GM23338 (cell line): ENCODE measurements at regions not wholly inside any gene's neighbourhood (a gene's known extent, or its start where the extent isn't known, plus 50 kb on each side); places are given as distances from the start of the nearest gene placed in this dataset.
A peak's percentile ranks its signal among the peaks of the same experiment; 100 is the strongest.

Source experiments
- ATAC-seq: fragments of 200-7000 bp; cut with Tn5 transposase; 3 replicates; pipeline ENCODE4 v1.9.1; 2020
- DNase-seq: peaks from one replicate; pipeline ENCODE4 v3.0.0-alpha.2; 2015; ENCODE audit warnings: low spot score
- H2AFZ ChIP-seq: fragments of 200-600 bp; sonication (generic); 2 replicates; pipeline ENCODE4 v1.8.0; 2016; ENCODE audit warnings: antibody characterized with exemption, mild to moderate bottlenecking, moderate library complexity
- H3F3A ChIP-seq: fragments of 200-600 bp; sonication (generic); replicated peaks from 2 replicates; pipeline ENCODE4 v1.8.0; 2017; ENCODE audit warnings: antibody characterized with exemption, mixed run types, low read depth
- H3K27ac ChIP-seq: fragments of 200-600 bp; sonication (generic); 2 replicates; pipeline ENCODE4 v1.6.1; 2016; ENCODE audit warnings: low read depth
- H3K27me3 ChIP-seq: fragments of 200-600 bp; sonication (generic); 2 replicates; pipeline ENCODE4 v1.8.0; 2016; ENCODE audit warnings: mild to moderate bottlenecking, mixed run types, moderate library complexity; ENCODE audit not compliant: insufficient read depth
- H3K36me3 ChIP-seq: fragments of 200-600 bp; sonication (generic); 2 replicates; pipeline ENCODE4 v1.8.0; 2016; ENCODE audit warnings: mild to moderate bottlenecking; ENCODE audit not compliant: insufficient read depth
- H3K4me1 ChIP-seq: fragments of 200-600 bp; sonication (generic); 2 replicates; pipeline ENCODE4 v1.8.0; 2016; ENCODE audit warnings: mild to moderate bottlenecking, moderate library complexity; ENCODE audit not compliant: insufficient read depth
- H3K4me2 ChIP-seq: fragments of 200-600 bp; sonication (generic); 2 replicates; pipeline ENCODE4 v1.7.1; 2017; ENCODE audit warnings: mixed run types
- H3K4me3 ChIP-seq: fragments of 200-600 bp; sonication (generic); 2 replicates; pipeline ENCODE4 v1.6.1; 2016; ENCODE audit warnings: mixed run types
- H3K79me2 ChIP-seq: fragments of 200-600 bp; sonication (generic); replicated peaks from 2 replicates; pipeline ENCODE4 v1.8.0; 2017; ENCODE audit warnings: mild to moderate bottlenecking; ENCODE audit not compliant: insufficient read depth
- H3K9me2 ChIP-seq: fragments of 200-600 bp; sonication (generic); 2 replicates; pipeline ENCODE4 v1.8.0; 2017; ENCODE audit not compliant: insufficient read depth
- H4K20me1 ChIP-seq: fragments of 200-600 bp; sonication (generic); replicated peaks from 2 replicates; pipeline ENCODE4 v1.8.0; 2017; ENCODE audit warnings: mild to moderate bottlenecking; ENCODE audit not compliant: insufficient read depth
- H3K27ac Mint-ChIP-seq: 2 replicates; pipeline ENCODE4 v1.8.0; 2020; ENCODE audit warnings: inconsistent platforms, mild to moderate bottlenecking, moderate library complexity, mixed read lengths
- H3K27me3 Mint-ChIP-seq: 3 replicates; pipeline ENCODE4 v1.8.0; 2022; ENCODE audit warnings: low read depth, mild to moderate bottlenecking, moderate library complexity, mixed read lengths, inconsistent platforms; ENCODE audit not compliant: insufficient read depth, poor library complexity
- H3K36me3 Mint-ChIP-seq: 3 replicates; pipeline ENCODE4 v1.8.0; 2021; ENCODE audit warnings: low read depth, mild to moderate bottlenecking, inconsistent platforms, moderate library complexity, mixed read lengths
- H3K4me1 Mint-ChIP-seq: 3 replicates; pipeline ENCODE4 v1.8.0; 2020; ENCODE audit warnings: mild to moderate bottlenecking, inconsistent platforms, mixed read lengths
- H3K4me3 Mint-ChIP-seq: 3 replicates; pipeline ENCODE4 v1.8.0; 2021; ENCODE audit warnings: moderate library complexity, mild to moderate bottlenecking, inconsistent platforms, mixed read lengths
- H3K9me3 Mint-ChIP-seq: 3 replicates; pipeline ENCODE4 v1.8.0; 2020; ENCODE audit warnings: moderate library complexity, mild to moderate bottlenecking, inconsistent platforms, mixed read lengths
- CREB1 ChIP-seq: fragments of 250-450 bp; sonication (Bioruptor Pico); IDR thresholded peaks from 2 replicates; pipeline ENCODE4 v1.5.0; 2020; ENCODE audit warnings: low read depth, mild to moderate bottlenecking, moderate library complexity
- EZH2 ChIP-seq: fragments of 200-600 bp; sonication (generic); IDR thresholded peaks from one replicate; pipeline ENCODE4 v1.8.0; 2017; ENCODE audit warnings: antibody characterized with exemption, mild to moderate bottlenecking, low read depth; ENCODE audit not compliant: unreplicated experiment
- EZH2phosphoT487 ChIP-seq: fragments of 200-600 bp; sonication (generic); IDR thresholded peaks from one replicate; pipeline ENCODE4 v1.8.1; 2018; ENCODE audit warnings: antibody characterized with exemption; ENCODE audit not compliant: unreplicated experiment
- JUNB ChIP-seq: IDR thresholded peaks from one replicate; pipeline ENCODE4 v1.6.1; 2016; ENCODE audit warnings: antibody characterized with exemption; ENCODE audit not compliant: unreplicated experiment
- NANOG ChIP-seq: IDR thresholded peaks from 2 replicates; pipeline ENCODE4 v1.6.1; 2016; ENCODE audit warnings: antibody characterized with exemption, borderline replicate concordance
- STAT1 ChIP-seq: IDR thresholded peaks from one replicate; pipeline ENCODE4 v1.6.1; 2016; ENCODE audit warnings: antibody characterized with exemption; ENCODE audit not compliant: unreplicated experiment
- ZNF114 ChIP-seq: fragments of 250-450 bp; sonication (Bioruptor Pico); IDR thresholded peaks from 2 replicates; pipeline ENCODE4 v1.5.0; 2020; ENCODE audit warnings: mild to moderate bottlenecking, moderate library complexity
- ZNF331 ChIP-seq: fragments of 250-450 bp; sonication (Bioruptor Pico); IDR thresholded peaks from 2 replicates; pipeline ENCODE4 v1.5.0; 2020; ENCODE audit warnings: low read depth, mild to moderate bottlenecking, moderate library complexity
- TF ChIP-seq, protein P1 (sequence below), 2 experiments: fragments of 200-600 bp in 1 of 2; sonication (generic) in 1 of 2; conservative IDR thresholded peaks; 2 replicates each; pipeline versions ENCODE4 v1.5.1 to v1.6.1; 2016 to 2017; ENCODE audit warnings: antibody characterized with exemption in 2 of 2, low read depth in 2 of 2, mild to moderate bottlenecking in 2 of 2, moderate library complexity in 1 of 2
- TF ChIP-seq, protein P2 (sequence below): IDR thresholded peaks from 2 replicates; pipeline ENCODE4 v1.6.1; 2016; ENCODE audit warnings: antibody characterized with exemption
- TF ChIP-seq, protein P3 (sequence below): IDR thresholded peaks from one replicate; pipeline ENCODE4 v1.6.1; 2018; ENCODE audit warnings: antibody characterized with exemption; ENCODE audit not compliant: unreplicated experiment
- TF ChIP-seq, protein P4 (sequence below): fragments of 250-450 bp; sonication (Bioruptor Pico); IDR thresholded peaks from 2 replicates; pipeline ENCODE4 v1.5.0; 2020; ENCODE audit warnings: mild to moderate bottlenecking, moderate library complexity

DNA sequence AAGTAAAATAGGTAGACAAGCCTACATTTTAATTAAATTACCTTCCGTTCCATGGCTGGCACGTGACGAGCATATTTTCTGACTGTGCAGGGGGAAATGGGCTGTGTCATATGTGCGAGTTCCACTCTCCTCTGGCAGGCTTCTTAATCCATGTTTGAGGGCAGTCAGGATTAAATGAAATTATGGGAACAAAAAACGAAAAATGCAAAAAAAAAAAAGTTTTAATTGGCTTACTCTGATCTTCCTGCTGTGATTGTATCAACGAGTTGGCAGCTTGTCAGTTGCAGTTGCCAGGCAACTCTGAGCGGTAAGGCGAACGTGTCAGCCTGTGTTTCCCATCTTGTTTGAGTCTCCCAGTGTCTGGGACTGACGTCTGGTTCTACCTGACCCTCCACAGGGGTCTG is 302.9 kb upstream of the XYLT1 start:
- Mint-ChIP-seq H3K27ac (no peak overlapping the region), H3K4me3 (no peak overlapping the region), H3K9me3 (peaks cover 6% of the 10 kb centered on the region), H3K4me1 (peaks cover 13% of the 10 kb centered on the region), H3K27me3 (peaks cover 6% of the 10 kb centered on the region), H3K36me3 (peaks cover 6% of the 10 kb centered on the region; the same call in 1 of the 3 replicates)
- ATAC-seq = peak; percentile 48; the same call in 2 of the 3 replicates
- Histone ChIP-seq H3K36me3 (no peaks in the 10 kb centered on the region), H4K20me1 (no peaks in the 10 kb centered on the region), H3K4me1 (peaks cover 7% of the 10 kb centered on the region), H3K27ac (no peak overlapping the region), H3K27me3 (no peaks in the 10 kb centered on the region), H3K9me2 (peaks cover 7% of the 10 kb centered on the region), H3F3A (no peaks in the 10 kb centered on the region), H3K4me2 (no peak overlapping the region), H3K4me3 (no peak overlapping the region), H2AFZ (no peak overlapping the region), H3K79me2 (no peaks in the 10 kb centered on the region)
- DNase-seq = no peak
- TF ChIP-seq NANOG (no peak), ZNF114 (CRISPR knock-in tag) (no peak), CREB1 (CRISPR knock-in tag) (no peak), EZH2 (no peak), ZNF331 (no peak), JUNB (no peak), STAT1 (no peak), EZH2phosphoT487 (no peak)
- TF ChIP-seq, protein P1, sequence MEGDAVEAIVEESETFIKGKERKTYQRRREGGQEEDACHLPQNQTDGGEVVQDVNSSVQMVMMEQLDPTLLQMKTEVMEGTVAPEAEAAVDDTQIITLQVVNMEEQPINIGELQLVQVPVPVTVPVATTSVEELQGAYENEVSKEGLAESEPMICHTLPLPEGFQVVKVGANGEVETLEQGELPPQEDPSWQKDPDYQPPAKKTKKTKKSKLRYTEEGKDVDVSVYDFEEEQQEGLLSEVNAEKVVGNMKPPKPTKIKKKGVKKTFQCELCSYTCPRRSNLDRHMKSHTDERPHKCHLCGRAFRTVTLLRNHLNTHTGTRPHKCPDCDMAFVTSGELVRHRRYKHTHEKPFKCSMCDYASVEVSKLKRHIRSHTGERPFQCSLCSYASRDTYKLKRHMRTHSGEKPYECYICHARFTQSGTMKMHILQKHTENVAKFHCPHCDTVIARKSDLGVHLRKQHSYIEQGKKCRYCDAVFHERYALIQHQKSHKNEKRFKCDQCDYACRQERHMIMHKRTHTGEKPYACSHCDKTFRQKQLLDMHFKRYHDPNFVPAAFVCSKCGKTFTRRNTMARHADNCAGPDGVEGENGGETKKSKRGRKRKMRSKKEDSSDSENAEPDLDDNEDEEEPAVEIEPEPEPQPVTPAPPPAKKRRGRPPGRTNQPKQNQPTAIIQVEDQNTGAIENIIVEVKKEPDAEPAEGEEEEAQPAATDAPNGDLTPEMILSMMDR (conservative IDR thresholded peaks at IDR 0.05; ENCODE audit: low read depth in 2 of 2) = no peak
- TF ChIP-seq, protein P2, sequence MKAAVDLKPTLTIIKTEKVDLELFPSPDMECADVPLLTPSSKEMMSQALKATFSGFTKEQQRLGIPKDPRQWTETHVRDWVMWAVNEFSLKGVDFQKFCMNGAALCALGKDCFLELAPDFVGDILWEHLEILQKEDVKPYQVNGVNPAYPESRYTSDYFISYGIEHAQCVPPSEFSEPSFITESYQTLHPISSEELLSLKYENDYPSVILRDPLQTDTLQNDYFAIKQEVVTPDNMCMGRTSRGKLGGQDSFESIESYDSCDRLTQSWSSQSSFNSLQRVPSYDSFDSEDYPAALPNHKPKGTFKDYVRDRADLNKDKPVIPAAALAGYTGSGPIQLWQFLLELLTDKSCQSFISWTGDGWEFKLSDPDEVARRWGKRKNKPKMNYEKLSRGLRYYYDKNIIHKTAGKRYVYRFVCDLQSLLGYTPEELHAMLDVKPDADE = no peak
- TF ChIP-seq, protein P3, sequence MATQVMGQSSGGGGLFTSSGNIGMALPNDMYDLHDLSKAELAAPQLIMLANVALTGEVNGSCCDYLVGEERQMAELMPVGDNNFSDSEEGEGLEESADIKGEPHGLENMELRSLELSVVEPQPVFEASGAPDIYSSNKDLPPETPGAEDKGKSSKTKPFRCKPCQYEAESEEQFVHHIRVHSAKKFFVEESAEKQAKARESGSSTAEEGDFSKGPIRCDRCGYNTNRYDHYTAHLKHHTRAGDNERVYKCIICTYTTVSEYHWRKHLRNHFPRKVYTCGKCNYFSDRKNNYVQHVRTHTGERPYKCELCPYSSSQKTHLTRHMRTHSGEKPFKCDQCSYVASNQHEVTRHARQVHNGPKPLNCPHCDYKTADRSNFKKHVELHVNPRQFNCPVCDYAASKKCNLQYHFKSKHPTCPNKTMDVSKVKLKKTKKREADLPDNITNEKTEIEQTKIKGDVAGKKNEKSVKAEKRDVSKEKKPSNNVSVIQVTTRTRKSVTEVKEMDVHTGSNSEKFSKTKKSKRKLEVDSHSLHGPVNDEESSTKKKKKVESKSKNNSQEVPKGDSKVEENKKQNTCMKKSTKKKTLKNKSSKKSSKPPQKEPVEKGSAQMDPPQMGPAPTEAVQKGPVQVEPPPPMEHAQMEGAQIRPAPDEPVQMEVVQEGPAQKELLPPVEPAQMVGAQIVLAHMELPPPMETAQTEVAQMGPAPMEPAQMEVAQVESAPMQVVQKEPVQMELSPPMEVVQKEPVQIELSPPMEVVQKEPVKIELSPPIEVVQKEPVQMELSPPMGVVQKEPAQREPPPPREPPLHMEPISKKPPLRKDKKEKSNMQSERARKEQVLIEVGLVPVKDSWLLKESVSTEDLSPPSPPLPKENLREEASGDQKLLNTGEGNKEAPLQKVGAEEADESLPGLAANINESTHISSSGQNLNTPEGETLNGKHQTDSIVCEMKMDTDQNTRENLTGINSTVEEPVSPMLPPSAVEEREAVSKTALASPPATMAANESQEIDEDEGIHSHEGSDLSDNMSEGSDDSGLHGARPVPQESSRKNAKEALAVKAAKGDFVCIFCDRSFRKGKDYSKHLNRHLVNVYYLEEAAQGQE = no peak
- TF ChIP-seq, protein P4, sequence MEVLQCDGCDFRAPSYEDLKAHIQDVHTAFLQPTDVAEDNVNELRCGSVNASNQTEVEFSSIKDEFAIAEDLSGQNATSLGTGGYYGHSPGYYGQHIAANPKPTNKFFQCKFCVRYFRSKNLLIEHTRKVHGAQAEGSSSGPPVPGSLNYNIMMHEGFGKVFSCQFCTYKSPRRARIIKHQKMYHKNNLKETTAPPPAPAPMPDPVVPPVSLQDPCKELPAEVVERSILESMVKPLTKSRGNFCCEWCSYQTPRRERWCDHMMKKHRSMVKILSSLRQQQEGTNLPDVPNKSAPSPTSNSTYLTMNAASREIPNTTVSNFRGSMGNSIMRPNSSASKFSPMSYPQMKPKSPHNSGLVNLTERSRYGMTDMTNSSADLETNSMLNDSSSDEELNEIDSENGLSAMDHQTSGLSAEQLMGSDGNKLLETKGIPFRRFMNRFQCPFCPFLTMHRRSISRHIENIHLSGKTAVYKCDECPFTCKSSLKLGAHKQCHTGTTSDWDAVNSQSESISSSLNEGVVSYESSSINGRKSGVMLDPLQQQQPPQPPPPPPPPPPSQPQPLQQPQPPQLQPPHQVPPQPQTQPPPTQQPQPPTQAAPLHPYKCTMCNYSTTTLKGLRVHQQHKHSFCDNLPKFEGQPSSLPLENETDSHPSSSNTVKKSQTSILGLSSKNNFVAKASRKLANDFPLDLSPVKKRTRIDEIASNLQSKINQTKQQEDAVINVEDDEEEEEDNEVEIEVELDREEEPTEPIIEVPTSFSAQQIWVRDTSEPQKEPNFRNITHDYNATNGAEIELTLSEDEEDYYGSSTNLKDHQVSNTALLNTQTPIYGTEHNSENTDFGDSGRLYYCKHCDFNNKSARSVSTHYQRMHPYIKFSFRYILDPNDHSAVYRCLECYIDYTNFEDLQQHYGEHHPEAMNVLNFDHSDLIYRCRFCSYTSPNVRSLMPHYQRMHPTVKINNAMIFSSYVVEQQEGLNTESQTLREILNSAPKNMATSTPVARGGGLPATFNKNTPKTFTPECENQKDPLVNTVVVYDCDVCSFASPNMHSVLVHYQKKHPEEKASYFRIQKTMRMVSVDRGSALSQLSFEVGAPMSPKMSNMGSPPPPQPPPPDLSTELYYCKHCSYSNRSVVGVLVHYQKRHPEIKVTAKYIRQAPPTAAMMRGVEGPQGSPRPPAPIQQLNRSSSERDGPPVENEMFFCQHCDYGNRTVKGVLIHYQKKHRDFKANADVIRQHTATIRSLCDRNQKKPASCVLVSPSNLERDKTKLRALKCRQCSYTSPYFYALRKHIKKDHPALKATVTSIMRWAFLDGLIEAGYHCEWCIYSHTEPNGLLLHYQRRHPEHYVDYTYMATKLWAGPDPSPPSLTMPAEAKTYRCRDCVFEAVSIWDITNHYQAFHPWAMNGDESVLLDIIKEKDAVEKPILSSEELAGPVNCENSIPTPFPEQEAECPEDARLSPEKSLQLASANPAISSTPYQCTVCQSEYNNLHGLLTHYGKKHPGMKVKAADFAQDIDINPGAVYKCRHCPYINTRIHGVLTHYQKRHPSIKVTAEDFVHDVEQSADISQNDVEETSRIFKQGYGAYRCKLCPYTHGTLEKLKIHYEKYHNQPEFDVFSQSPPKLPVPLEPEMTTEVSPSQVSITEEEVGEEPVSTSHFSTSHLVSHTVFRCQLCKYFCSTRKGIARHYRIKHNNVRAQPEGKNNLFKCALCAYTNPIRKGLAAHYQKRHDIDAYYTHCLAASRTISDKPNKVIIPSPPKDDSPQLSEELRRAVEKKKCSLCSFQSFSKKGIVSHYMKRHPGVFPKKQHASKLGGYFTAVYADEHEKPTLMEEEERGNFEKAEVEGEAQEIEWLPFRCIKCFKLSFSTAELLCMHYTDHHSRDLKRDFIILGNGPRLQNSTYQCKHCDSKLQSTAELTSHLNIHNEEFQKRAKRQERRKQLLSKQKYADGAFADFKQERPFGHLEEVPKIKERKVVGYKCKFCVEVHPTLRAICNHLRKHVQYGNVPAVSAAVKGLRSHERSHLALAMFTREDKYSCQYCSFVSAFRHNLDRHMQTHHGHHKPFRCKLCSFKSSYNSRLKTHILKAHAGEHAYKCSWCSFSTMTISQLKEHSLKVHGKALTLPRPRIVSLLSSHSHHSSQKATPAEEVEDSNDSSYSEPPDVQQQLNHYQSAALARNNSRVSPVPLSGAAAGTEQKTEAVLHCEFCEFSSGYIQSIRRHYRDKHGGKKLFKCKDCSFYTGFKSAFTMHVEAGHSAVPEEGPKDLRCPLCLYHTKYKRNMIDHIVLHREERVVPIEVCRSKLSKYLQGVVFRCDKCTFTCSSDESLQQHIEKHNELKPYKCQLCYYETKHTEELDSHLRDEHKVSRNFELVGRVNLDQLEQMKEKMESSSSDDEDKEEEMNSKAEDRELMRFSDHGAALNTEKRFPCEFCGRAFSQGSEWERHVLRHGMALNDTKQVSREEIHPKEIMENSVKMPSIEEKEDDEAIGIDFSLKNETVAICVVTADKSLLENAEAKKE = no peak
